Transverse colon (tissue), 4 donors: ENCODE measurements at regions not wholly inside any gene's neighbourhood (a gene's known extent, or its start where the extent isn't known, plus 50 kb on each side); places are given as distances from the start of the nearest gene placed in this dataset.

Source experiments
- DNase-seq: peaks from one replicate; pipeline ENCODE4 v3.0.0-alpha.2; 2019
- H3K27ac ChIP-seq, 4 donors: fragments of 200-600 bp; sonication (generic); 2 replicates each; pipeline ENCODE4 v1.5.1; 2016 to 2018; ENCODE audit warnings: inconsistent platforms in 4 of 4
- H3K27me3 ChIP-seq: fragments of 200-600 bp; sonication (generic); 2 replicates; pipeline ENCODE4 v1.5.1; 2017; ENCODE audit warnings: inconsistent platforms
- H3K36me3 ChIP-seq, 4 donors: fragments of 200-600 bp; sonication (generic); 2 replicates each; pipeline ENCODE4 v1.5.1; 2017 to 2019; ENCODE audit warnings: inconsistent platforms in 4 of 4
- H3K4me1 ChIP-seq, 4 donors: fragments of 200-600 bp; sonication (generic); 2 replicates each; pipeline ENCODE4 v1.5.1; 2017 to 2020; ENCODE audit warnings: inconsistent platforms in 4 of 4
- H3K4me3 ChIP-seq, 4 donors: fragments of 200-600 bp; sonication (generic); 1 replicate in 1 of 4; 2 replicates in 3 of 4; pipeline versions ENCODE4 v1.5.1 to v1.6.1; 2017 to 2019; ENCODE audit warnings: inconsistent platforms in 4 of 4
- H3K9me3 ChIP-seq, 2 donors: fragments of 200-600 bp; sonication (generic); 2 replicates each; pipeline ENCODE4 v1.5.1; 2017 to 2019; ENCODE audit warnings: inconsistent platforms in 2 of 2
- CTCF ChIP-seq, 5 experiments: fragments of 200-600 bp in 3 of 5; fragments of 450-650 bp in 2 of 5; sonication (generic) in 3 of 5; IDR thresholded peaks; 1 replicate in 2 of 5; 2 replicates in 3 of 5; pipeline ENCODE4 v1.5.1; 2016 to 2017; ENCODE audit warnings: antibody characterized with exemption in 5 of 5, inconsistent platforms in 3 of 5, mild to moderate bottlenecking in 2 of 5, moderate library complexity in 1 of 5
- EP300 ChIP-seq: sonication (generic); formaldehyde crosslinking; IDR thresholded peaks from one replicate; pipeline ENCODE4 v1.6.1; 2017; ENCODE audit warnings: antibody characterized with exemption, low read depth
- POLR2A ChIP-seq: fragments of 450-650 bp; IDR thresholded peaks from one replicate; pipeline ENCODE4 v1.6.1; 2016; ENCODE audit warnings: antibody characterized with exemption, mild to moderate bottlenecking, moderate library complexity
- POLR2AphosphoS5 ChIP-seq, 3 donors: sonication (generic); formaldehyde crosslinking; IDR thresholded peaks; one replicate each; pipeline ENCODE4 v1.6.1; 2016; ENCODE audit warnings: antibody characterized with exemption in 3 of 3
- WGBS, 2 donors: methylation state at CpG; one replicate each; pipeline ENCODE4 v1.1.5; 2018; ENCODE audit warnings: low coverage in 1 of 2; 5-methylcytosine and 5-hydroxymethylcytosine counted together
- in situ Hi-C, 4 donors: fragments of 200-750 bp; cut with MboI; loops; one replicate each; pipeline versions ENCODE4 v1.15.0 to v1.15.1; 2017; ENCODE audit warnings: low sequenced_read_pairs in 3 of 4, low pct_ligation_motif_present in 1 of 4, low pct_unique_long_range_greater_than_20kb in 1 of 4
- intact Hi-C: fragments of 100-400 bp; cut with DNase I; formaldehyde crosslinking; loops from one replicate; pipeline ENCODE4 v1.15.1; 2023; ENCODE audit warnings: low total_unique reads

GRCh38 chr2:66698576-66699239 lies 263.8 kb downstream of the MEIS1 start:
- in situ Hi-C loops, result loop anchor here in 3 of 4 donors (10.0 to 25.0 kb wide), 2 partner anchors 261 to 264 kb away; partner anchors contain the start of gene MEIS1 (in 3 of the 3)
- 65 to 66% methylated on average over 5 of the region's 5 CpGs for WGBS, 2 donors
- peaks cover 0 to 18% (median 6%) of the 10 kb centered on the region in 4 donors for H3K4me1 ChIP-seq

GRCh38 chr2:66699416-66699792 lies 264.5 kb downstream of the MEIS1 start:
- peak overlapping the region; percentile 31 to 79 (median 76) for H3K27ac ChIP-seq
- H3K4me3 ChIP-seq, result no peak overlapping the region
- in situ Hi-C loops (loop anchor here in 3 of 4 donors (10.0 to 25.0 kb wide), 2 partner anchors 262 to 265 kb away; partner anchors contain the start of gene MEIS1 (in 3 of the 3)), intact Hi-C loops (loop anchor here (10.0 kb wide), 1 partner anchor 515 kb away; no protein-coding TSS in a partner anchor)
- TF ChIP-seq POLR2A (no peak), EP300 (no peak), POLR2AphosphoS5 (IDR thresholded peaks at IDR 0.05) (no peak), CTCF (IDR thresholded peaks at IDR 0.05) (no peak)
- no peaks in the 10 kb centered on the region for H3K9me3 ChIP-seq
- WGBS, 2 donors, result 67 to 70% methylated on average over 4 of the region's 4 CpGs
- peaks cover 0 to 18% (median 6%) of the 10 kb centered on the region in 4 donors for H3K4me1 ChIP-seq
- H3K27me3 ChIP-seq, result no peaks in the 10 kb centered on the region
- no peak for DNase-seq
- H3K36me3 ChIP-seq, result no peaks in the 10 kb centered on the region

More at GRCh38 chr2:66698576-66699239, 263.8 kb downstream of the MEIS1 start:
- Histone ChIP-seq H3K36me3 (no peaks in the 10 kb centered on the region), H3K27ac (peak overlapping the region; percentile 31 to 79 (median 76)), H3K27me3 (no peaks in the 10 kb centered on the region), H3K9me3 (no peaks in the 10 kb centered on the region), H3K4me3 (no peak overlapping the region)
- TF ChIP-seq EP300, result no peak
- TF ChIP-seq POLR2A, result no peak
- TF ChIP-seq POLR2AphosphoS5 (IDR thresholded peaks at IDR 0.05), result no peak
- TF ChIP-seq CTCF (IDR thresholded peaks at IDR 0.05), result no peak
- intact Hi-C loops, result loop anchor here (10.0 kb wide), 1 partner anchor 516 kb away; no protein-coding TSS in a partner anchor
- no peak for DNase-seq

GRCh38 chr2:66699793-66700676 lies 265.1 kb downstream of the MEIS1 start:
- no peak for DNase-seq
- in situ Hi-C loops (loop anchor here in 3 of 4 donors (10.0 to 25.0 kb wide), 2 partner anchors 263 to 265 kb away; partner anchors contain the start of gene MEIS1 (in 3 of the 3)), intact Hi-C loops (loop anchor here (5.0 to 10.0 kb wide), 2 partner anchors 92 to 515 kb away; no protein-coding TSS in a partner anchor)
- Histone ChIP-seq H3K9me3 (no peaks in the 10 kb centered on the region), H3K27ac (peak overlapping the region; percentile 31 to 79 (median 74)), H3K36me3 (no peaks in the 10 kb centered on the region), H3K4me1 (peaks cover 0 to 18% (median 6%) of the 10 kb centered on the region in 4 donors), H3K27me3 (no peaks in the 10 kb centered on the region), H3K4me3 (no peak overlapping the region)
- TF ChIP-seq POLR2AphosphoS5 (IDR thresholded peaks at IDR 0.05), result no peak
- TF ChIP-seq EP300, result no peak
- no peak for TF ChIP-seq CTCF (IDR thresholded peaks at IDR 0.05)
- no peak for TF ChIP-seq POLR2A
- WGBS, 2 donors, result 42 to 55% methylated on average over 6 to 7 of the region's 7 CpGs

- no peak for DNase-seq
- H3K4me1 ChIP-seq, result peaks cover 0 to 18% (median 6%) of the 10 kb centered on the region in 4 donors
- TF ChIP-seq POLR2AphosphoS5 (IDR thresholded peaks at IDR 0.05) (no peak), CTCF (IDR thresholded peaks at IDR 0.05) (no peak), POLR2A (no peak), EP300 (no peak)
- intact Hi-C loops, result loop anchor here (5.0 kb wide), 1 partner anchor 92 kb away; no protein-coding TSS in a partner anchor
- no peaks in the 10 kb centered on the region for H3K9me3 ChIP-seq
- H3K36me3 ChIP-seq, result no peaks in the 10 kb centered on the region
- WGBS, 2 donors, result 26 to 41% methylated on average over 3 of the region's 3 CpGs
- no peak overlapping the region for H3K4me3 ChIP-seq
- H3K27me3 ChIP-seq, result no peaks in the 10 kb centered on the region
- H3K27ac ChIP-seq, result peak overlapping the region; percentile 31 to 79 (median 74)
- in situ Hi-C loops, result no loop called here
Measured at GRCh38 chr2:66700677-66701066, 265.7 kb downstream of the MEIS1 start.
